Pancreas (tissue), 10 donors: ENCODE measurements at regions not wholly inside any gene's neighbourhood (a gene's known extent, or its start where the extent isn't known, plus 50 kb on each side); places are given as distances from the start of the nearest gene placed in this dataset.

Experiments
- ATAC-seq, 4 donors: fragments of 200-7000 bp; cut with Tn5 transposase; one replicate each; pipeline versions ENCODE4 v1.8.0 to v1.9.1; 2020; ENCODE audit warnings: mild to moderate bottlenecking in 4 of 4, moderate library complexity in 4 of 4
- DNase-seq, 6 donors: peaks; one replicate each; pipeline ENCODE4 v3.0.0-alpha.2; 2020
- FAIRE-seq: peaks from 2 replicates; lab custom pipeline; 2012; peaks lifted over from hg19 to GRCh38; lab: Jason Lieb, UNC
- H3K27ac ChIP-seq, 4 donors: fragments of 200-600 bp; sonication (generic); 1 replicate in 3 of 4; 2 replicates in 1 of 4; pipeline versions ENCODE4 v1.5.0 to v1.8.0; 2020
- H3K27me3 ChIP-seq, 4 donors: fragments of 200-600 bp; one replicate each; pipeline ENCODE4 v1.8.0; 2021
- H3K36me3 ChIP-seq, 3 donors: fragments of 200-600 bp; sonication (generic) in 1 of 3; one replicate each; pipeline versions ENCODE4 v1.5.0 to v1.8.0; 2020 to 2021
- H3K4me1 ChIP-seq, 3 donors: fragments of 200-600 bp; one replicate each; pipeline ENCODE4 v1.8.0; 2021
- H3K4me3 ChIP-seq, 4 donors: fragments of 200-600 bp; sonication (generic) in 2 of 4; one replicate each; pipeline versions ENCODE4 v1.5.0 to v1.8.0; 2020 to 2021
- H3K9me3 ChIP-seq, 4 donors: fragments of 200-600 bp; one replicate each; pipeline ENCODE4 v1.8.0; 2021
- CTCF ChIP-seq, 4 donors: fragments of 200-600 bp; sonication (generic) in 3 of 4; IDR thresholded peaks; one replicate each; pipeline versions ENCODE4 v1.5.0 to v1.8.0; 2021; ENCODE audit warnings: antibody characterized with exemption in 4 of 4
- WGBS, 2 donors: extraction: QIAGEN DNeasy Blood & Tissue Kit; methylation state at CpG; one replicate each; pipeline ENCODE4 v1.1.7; 2013; 5-methylcytosine and 5-hydroxymethylcytosine counted together
- intact Hi-C, 3 donors: fragments of 100-400 bp; cut with DNase I; formaldehyde crosslinking; loops; one replicate each; pipeline versions ENCODE4 v1.11.1 to v1.14.2; 2022
- donor health status: healthy with polysubstance abuse.
- donor health status: DM: no; HTN: no; CAD: no; lungs with moderate emphysema.
- donor health status: DM: no; HTN: no; CAD: no.
- donor health status: control.
- donor health status: control.
- donor health status: Bipolar disorder and iron deficiency.
- donor health status: DM: yes; HTN: yes; CAD: no.
- donor health status: DM: no; HTN: no; CAD: no.
- donor health status: DM: no; HTN: no; CAD: no.
- donor health status: DM: yes; HTN: yes; CAD: no.

- H3K4me1 ChIP-seq: no peaks in the 10 kb centered on the region
- no peak for FAIRE-seq
- no peaks in the 10 kb centered on the region for H3K27me3 ChIP-seq
- intact Hi-C loops: no loop called here
- no peak for TF ChIP-seq CTCF (IDR thresholded peaks at IDR 0.05)
- no peak overlapping the region for H3K27ac ChIP-seq
- H3K36me3 ChIP-seq: no peaks in the 10 kb centered on the region
- no peak for DNase-seq
- no peak for ATAC-seq
- 30% methylated on average over 3 of the region's 3 CpGs for WGBS, 2 donors
- H3K4me3 ChIP-seq: no peak overlapping the region
- no peaks in the 10 kb centered on the region for H3K9me3 ChIP-seq
These were observed 2576.8 kb downstream of the PCDH7 start for GRCh38 chr4:33296876-33297455.

GRCh38 chr4:33302321-33302720 is 2582.2 kb downstream of the PCDH7 start:
- 33 to 41% methylated on average over 2 of the region's 2 CpGs for WGBS, 2 donors
- Histone ChIP-seq H3K4me1 (no peaks in the 10 kb centered on the region), H3K9me3 (no peaks in the 10 kb centered on the region), H3K4me3 (no peak overlapping the region), H3K27ac (no peak overlapping the region), H3K36me3 (no peaks in the 10 kb centered on the region), H3K27me3 (no peaks in the 10 kb centered on the region)
- TF ChIP-seq CTCF (IDR thresholded peaks at IDR 0.05): no peak
- DNase-seq (no peak), FAIRE-seq (no peak), ATAC-seq (no peak)
- intact Hi-C loops: no loop called here

GRCh38 chr4:33306131-33306530 is 2586.0 kb downstream of the PCDH7 start:
- intact Hi-C loops: no loop called here
- FAIRE-seq: no peak
- 53 to 56% methylated on average over 2 of the region's 2 CpGs for WGBS, 2 donors

GRCh38 chr4:33316033-33316432 is 2595.9 kb downstream of the PCDH7 start:
- 50 to 62% methylated on average over 2 of the region's 2 CpGs for WGBS, 2 donors
- Histone ChIP-seq H3K4me1 (no peaks in the 10 kb centered on the region), H3K36me3 (no peaks in the 10 kb centered on the region), H3K27me3 (no peaks in the 10 kb centered on the region), H3K9me3 (no peaks in the 10 kb centered on the region), H3K27ac (no peak overlapping the region), H3K4me3 (no peak overlapping the region)
- ATAC-seq (no peak), DNase-seq (no peak), FAIRE-seq (no peak)
- intact Hi-C loops: no loop called here
- TF ChIP-seq CTCF (IDR thresholded peaks at IDR 0.05): no peak

More at GRCh38 chr4:33306131-33306530, 2586.0 kb downstream of the PCDH7 start:
- Histone ChIP-seq H3K4me1 (no peaks in the 10 kb centered on the region), H3K4me3 (no peak overlapping the region), H3K36me3 (no peaks in the 10 kb centered on the region), H3K27me3 (no peaks in the 10 kb centered on the region), H3K27ac (no peak overlapping the region), H3K9me3 (no peaks in the 10 kb centered on the region)
- TF ChIP-seq CTCF (IDR thresholded peaks at IDR 0.05): no peak
- no peak for ATAC-seq
- peak in 1 of 6 donors; percentile 16 for DNase-seq

- Histone ChIP-seq H3K4me1 (no peaks in the 10 kb centered on the region), H3K9me3 (no peaks in the 10 kb centered on the region), H3K27ac (no peak overlapping the region), H3K36me3 (no peaks in the 10 kb centered on the region), H3K4me3 (no peak overlapping the region), H3K27me3 (no peaks in the 10 kb centered on the region)
- intact Hi-C loops: no loop called here
- FAIRE-seq (no peak), DNase-seq (no peak), ATAC-seq (no peak)
- TF ChIP-seq CTCF (IDR thresholded peaks at IDR 0.05): no peak
- WGBS, 2 donors: 52 to 57% methylated on average over 3 of the region's 3 CpGs
These were observed 2596.4 kb downstream of the PCDH7 start for GRCh38 chr4:33316578-33316977.
